HG02623 (cell line): ENCODE measurements at regions not wholly inside any gene's neighbourhood (a gene's known extent, or its start where the extent isn't known, plus 50 kb on each side); places are given as distances from the start of the nearest gene placed in this dataset.
"Not testable (repeated sequence)": the region's sequence is repeated elsewhere in the genome, so short reads cannot be mapped to it uniquely, and the experiment has no call there.

ENCODE experiments used
- ATAC-seq: cut with Tn5 transposase; IDR thresholded peaks from one replicate; pipeline ENCODE4 v1.9.1; 2021; ENCODE audit warnings: moderate library complexity; ENCODE audit not compliant: unreplicated experiment

DNA sequence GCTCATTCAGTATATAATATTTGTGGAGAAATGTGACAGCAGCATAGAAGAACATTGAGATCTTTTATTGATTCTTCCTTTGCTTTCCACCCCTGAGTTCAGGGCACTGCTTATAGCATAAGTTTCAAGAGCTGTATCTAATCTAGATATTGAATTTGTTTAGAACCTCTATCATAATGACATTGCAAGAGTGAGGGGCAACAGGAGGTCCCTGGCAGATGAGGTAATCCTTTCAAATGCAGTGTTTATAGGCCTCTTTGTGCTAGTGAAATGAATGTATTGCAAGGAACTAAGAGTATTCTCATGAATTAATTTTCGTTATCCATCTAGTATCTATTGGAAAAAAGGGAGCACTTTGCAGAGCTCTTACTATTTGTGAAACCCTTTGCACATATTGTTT lies 167.2 kb upstream of the FERD3L start:
- ATAC-seq = no peak

GRCh38 chr7:19307554-19307953 lies 162.3 kb upstream of the FERD3L start:
- no peak for ATAC-seq

GRCh38 chr7:19305698-19306097 lies 160.5 kb upstream of the FERD3L start:
- no peak for ATAC-seq

DNA sequence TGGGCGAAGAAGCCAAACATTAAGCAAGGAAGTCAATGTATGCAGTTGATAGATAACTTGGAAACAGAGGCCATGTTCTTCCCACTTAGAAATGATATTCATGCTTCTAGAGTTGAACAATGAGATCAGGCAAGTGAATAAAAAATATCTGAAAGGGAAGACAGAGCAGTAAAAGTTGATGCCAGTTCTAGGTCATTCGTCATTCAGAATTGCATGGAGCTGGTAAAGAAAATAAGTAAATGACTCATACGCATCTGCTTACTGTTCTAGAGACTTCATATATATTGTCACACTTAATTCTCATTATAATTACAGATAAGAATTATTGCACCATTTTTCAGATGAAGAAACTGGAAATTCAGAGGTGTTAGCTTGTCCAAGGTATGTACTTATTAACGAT lies 158.9 kb upstream of the FERD3L start:
- no peak for ATAC-seq

GRCh38 chr7:19302731-19303130 lies 157.5 kb upstream of the FERD3L start:
- no peak for ATAC-seq

- no peak for ATAC-seq
Measured at GRCh38 chr7:19296617-19297016, 151.4 kb upstream of the FERD3L start.

GRCh38 chr7:19295376-19295775 lies 150.2 kb upstream of the FERD3L start:
- no peak for ATAC-seq

DNA sequence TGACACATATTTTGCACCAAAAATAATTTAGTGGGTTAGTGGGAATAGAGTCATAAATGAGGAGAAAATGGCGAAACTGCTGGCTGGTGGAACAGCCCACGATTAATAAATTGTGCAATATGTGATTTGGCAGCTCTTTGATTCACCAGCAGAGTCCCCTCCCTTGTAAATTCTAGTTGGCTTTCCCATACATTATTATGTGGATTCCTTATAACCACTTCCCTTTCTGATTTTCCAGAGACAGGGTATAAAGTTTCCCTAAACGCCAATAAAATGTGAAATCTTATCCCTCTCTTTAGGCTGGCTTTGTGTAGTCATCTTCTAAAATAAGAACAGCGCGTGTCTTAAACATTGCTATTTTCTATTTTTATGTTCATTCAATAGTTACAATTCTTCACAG lies 149.4 kb upstream of the FERD3L start:
- no peak for ATAC-seq

DNA sequence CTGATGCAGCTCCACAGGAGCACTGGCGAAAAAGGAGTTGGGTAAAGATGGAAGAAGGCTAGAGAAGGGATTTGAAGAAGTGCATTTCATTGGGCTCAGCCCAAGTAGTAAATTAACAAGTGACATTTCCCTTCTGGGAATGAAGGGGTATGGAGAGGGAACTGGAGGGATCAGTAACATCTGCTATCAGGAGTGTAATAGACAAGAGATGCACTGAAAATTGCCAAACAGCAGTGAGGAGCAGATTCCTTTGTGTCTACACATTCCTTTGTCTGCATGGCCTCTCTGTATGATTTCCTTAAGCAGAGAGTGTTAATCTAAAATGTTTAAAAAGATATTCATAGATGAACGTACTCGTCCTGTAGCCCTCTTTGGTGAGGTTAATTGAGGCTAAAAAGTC lies 148.2 kb upstream of the FERD3L start:
- no peak for ATAC-seq

GRCh38 chr7:19290968-19291367 lies 145.7 kb upstream of the FERD3L start:
- no peak for ATAC-seq

GRCh38 chr7:19290066-19290465 lies 144.8 kb upstream of the FERD3L start:
- ATAC-seq = no peak

DNA sequence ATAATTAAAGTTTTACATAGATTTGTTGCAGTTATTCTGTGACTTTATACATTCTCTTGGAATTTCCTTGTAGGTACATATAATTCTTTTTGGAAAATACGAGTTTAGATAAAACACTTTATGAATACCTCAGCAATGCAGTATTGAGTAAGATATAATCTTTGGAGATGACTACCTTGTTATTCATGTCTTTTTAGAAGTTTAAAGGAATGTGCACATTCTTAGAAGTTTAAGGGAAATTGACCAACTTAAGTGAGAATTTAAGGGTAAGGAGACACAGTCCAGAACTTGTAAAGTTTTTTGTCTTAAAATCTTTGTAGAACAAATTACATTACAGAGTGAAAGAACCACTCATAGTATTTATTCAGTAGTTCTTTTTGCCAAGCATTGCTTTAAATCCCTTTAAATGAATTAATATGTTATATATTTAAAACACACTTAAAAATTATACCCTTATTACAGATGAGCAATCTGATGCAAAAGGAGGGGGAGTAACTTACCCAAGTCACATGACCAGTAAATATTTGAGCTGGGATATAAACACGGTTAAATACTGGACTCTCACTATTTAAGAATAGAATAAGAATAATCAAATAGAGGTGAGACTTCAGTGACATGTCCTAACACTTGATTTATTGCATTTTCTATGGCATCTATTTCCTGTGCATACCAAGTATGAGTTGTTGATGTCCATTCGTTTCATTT lies 139.5 kb upstream of the FERD3L start:
- no peak for ATAC-seq

DNA sequence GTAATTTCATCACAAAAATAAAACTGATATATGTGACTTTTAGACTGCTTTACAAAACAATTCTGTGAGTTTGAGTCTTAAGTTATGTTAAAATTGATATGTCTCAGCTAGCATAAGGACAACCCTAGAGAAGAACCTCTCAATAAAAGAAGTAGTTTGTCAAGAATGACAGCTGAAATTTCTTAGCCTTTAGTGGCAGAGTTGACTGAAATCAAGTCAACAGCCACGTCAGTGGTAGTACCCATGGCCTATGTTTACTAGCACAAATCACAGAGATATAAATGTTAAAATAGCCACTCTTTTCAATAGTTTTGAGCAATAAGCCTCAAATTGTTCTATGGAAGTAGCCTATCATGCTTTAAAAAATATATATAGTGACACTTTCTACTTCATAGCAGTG lies 138.9 kb upstream of the FERD3L start:
- no peak for ATAC-seq

DNA sequence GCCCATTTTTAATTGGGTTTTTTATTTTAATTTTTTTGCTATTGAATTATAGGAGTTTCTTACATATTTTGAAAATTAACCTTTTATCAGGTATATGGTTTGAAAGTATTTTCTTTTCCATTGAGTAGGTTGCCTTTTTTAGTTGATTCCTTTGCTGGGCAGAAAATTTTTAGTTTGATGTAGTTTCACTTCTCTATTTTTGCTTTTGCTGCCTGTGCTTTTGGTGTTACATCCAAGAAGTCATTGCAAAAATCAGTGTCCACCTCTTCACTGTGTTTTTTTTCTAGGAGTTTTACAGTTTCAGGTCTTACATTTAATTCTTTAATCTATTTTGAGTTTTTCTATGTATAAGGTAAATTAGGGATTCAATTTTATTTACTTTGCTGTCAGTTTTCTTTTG lies 129.8 kb upstream of the FERD3L start:
- ATAC-seq = no peak

GRCh38 chr7:19272329-19272728 lies 127.1 kb upstream of the FERD3L start:
- not testable (repeated sequence) for ATAC-seq

- no peak for ATAC-seq
Measured at GRCh38 chr7:19269301-19269700, 124.1 kb upstream of the FERD3L start.

- ATAC-seq = no peak
Measured at GRCh38 chr7:19268737-19269136, 123.5 kb upstream of the FERD3L start.

GRCh38 chr7:19262826-19263225 lies 117.6 kb upstream of the FERD3L start:
- no peak for ATAC-seq

GRCh38 chr7:19249281-19249680 lies 104.1 kb upstream of the FERD3L start:
- no peak for ATAC-seq

DNA sequence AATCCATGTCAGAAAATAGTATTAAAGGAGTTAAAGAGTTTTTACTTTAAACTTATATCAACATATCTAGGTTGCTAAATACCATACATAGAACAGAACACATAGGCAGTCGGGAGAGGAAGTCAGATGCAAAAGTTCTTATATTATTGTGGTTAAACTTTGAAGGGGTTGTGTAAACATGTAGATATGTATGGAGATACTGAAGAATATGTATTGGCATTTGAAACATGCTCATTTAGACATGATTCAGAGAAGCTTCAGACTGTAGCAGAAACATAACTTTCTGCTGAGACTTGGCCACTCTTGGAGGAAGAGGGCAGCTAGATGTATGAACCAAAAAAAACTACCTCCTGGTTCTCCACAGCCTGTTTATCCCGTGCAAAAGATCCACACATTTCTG lies 103.5 kb upstream of the FERD3L start:
- no peak for ATAC-seq

DNA sequence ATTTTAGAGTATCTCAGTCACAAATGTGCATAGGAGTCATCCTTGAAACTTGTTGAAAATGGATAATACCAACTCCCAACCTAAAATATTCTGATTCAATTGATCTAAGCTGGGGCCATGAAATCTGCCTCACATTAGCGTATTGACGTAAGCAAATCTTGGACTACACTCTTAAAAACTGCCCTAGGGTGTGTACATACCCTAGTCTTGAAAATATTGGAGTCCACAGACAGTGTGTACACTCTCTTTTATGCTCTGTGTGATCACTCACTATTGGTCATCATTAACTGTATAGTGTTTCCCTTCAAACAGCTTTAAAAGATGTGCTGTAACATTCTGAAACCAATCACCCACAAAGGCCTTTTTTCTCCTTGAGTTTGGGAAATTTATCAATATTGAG lies 102.9 kb upstream of the FERD3L start:
- no peak for ATAC-seq

- ATAC-seq = no peak
Measured at GRCh38 chr7:19247017-19247416, 101.8 kb upstream of the FERD3L start.

- no peak for ATAC-seq
Measured at GRCh38 chr7:19242246-19242645, 97.0 kb upstream of the FERD3L start.
